IMR-90 (cell line): ENCODE measurements at regions not wholly inside any gene's neighbourhood (a gene's known extent, or its start where the extent isn't known, plus 50 kb on each side); places are given as distances from the start of the nearest gene placed in this dataset.

Source experiments
- ATAC-seq: fragments of 200-7000 bp; cut with Tn5 transposase; 2 replicates; pipeline ENCODE4 v1.9.1; 2020; ENCODE audit warnings: low read depth, mild to moderate bottlenecking, moderate library complexity
- BruUV-seq: library from RNA; stranded (reverse); fragments of 400-500 nt; replicated peaks from 2 replicates; lab custom pipeline; 2021; lab: Mats Ljungman, UMichigan
- CTCF ChIA-PET: fragments of 300-600 bp; formaldehyde crosslinking; extraction: SDS; loops from one replicate; lab custom pipeline; 2021; ENCODE audit warnings: antibody characterized with exemption; lab: Yijun Ruan, JAX
- POLR2A ChIA-PET: fragments of 300-600 bp; sonication (Branson Sonifier 250); formaldehyde crosslinking; loops from one replicate; lab custom pipeline; 2022; ENCODE audit warnings: antibody characterized with exemption; ENCODE audit not compliant: unreplicated experiment; lab: Charles Lee
- DNase-seq: peaks from one replicate; pipeline ENCODE4 v3.0.0; 2013
- H2AFZ ChIP-seq: replicated peaks from 2 replicates; pipeline ENCODE3; 2013; ENCODE audit warnings: low read length, mild to moderate bottlenecking; ENCODE audit not compliant: poor library complexity
- H2AK5ac ChIP-seq: 2 replicates; pipeline ENCODE4 v1.6.1; 2013; ENCODE audit warnings: low read depth, low read length, inconsistent platforms
- H2AK9ac ChIP-seq: replicated peaks from 2 replicates; pipeline ENCODE3; 2013; ENCODE audit warnings: mild to moderate bottlenecking, low read depth, low read length, moderate library complexity; ENCODE audit not compliant: poor library complexity
- H2BK120ac ChIP-seq: 2 replicates; pipeline ENCODE4 v1.6.1; 2013; ENCODE audit warnings: low read depth, low read length, inconsistent platforms
- H2BK15ac ChIP-seq: 3 replicates; pipeline ENCODE4 v1.6.1; 2013; ENCODE audit warnings: low read depth, low read length, inconsistent platforms
- H2BK20ac ChIP-seq: 2 replicates; pipeline ENCODE4 v1.6.1; 2013; ENCODE audit warnings: low read depth, mild to moderate bottlenecking, inconsistent platforms, low read length, moderate library complexity
- H2BK5ac ChIP-seq: 2 replicates; pipeline ENCODE4 v1.6.1; 2013; ENCODE audit warnings: mild to moderate bottlenecking, low read depth, low read length, inconsistent platforms; ENCODE audit not compliant: poor library complexity, severe bottlenecking
- H3K14ac ChIP-seq: replicated peaks from 2 replicates; pipeline ENCODE4 v1.6.1; 2013; ENCODE audit warnings: low read depth, low read length, inconsistent platforms
- H3K18ac ChIP-seq: 2 replicates; pipeline ENCODE4 v1.6.1; 2013; ENCODE audit warnings: low read depth, low read length, control low read depth
- H3K23ac ChIP-seq: 2 replicates; pipeline ENCODE4 v1.6.1; 2013; ENCODE audit warnings: low read depth, low read length, inconsistent platforms
- H3K27ac ChIP-seq: 2 replicates; pipeline ENCODE4 v1.5.1; 2013; ENCODE audit warnings: mild to moderate bottlenecking, control low read depth, low read length; ENCODE audit not compliant: insufficient read depth
- H3K27me3 ChIP-seq: 2 replicates; pipeline ENCODE4 v1.6.1; 2013; ENCODE audit warnings: low read length; ENCODE audit not compliant: control insufficient read depth, insufficient read depth
- H3K36me3 ChIP-seq: 2 replicates; pipeline ENCODE4 v1.6.1; 2013; ENCODE audit warnings: low read length, mixed read lengths; ENCODE audit not compliant: control insufficient read depth, insufficient read depth
- H3K4ac ChIP-seq: 2 replicates; pipeline ENCODE4 v1.6.1; 2013; ENCODE audit warnings: low read depth, low read length, inconsistent platforms
- H3K4me1 ChIP-seq: 2 replicates; pipeline ENCODE4 v1.6.1; 2013; ENCODE audit warnings: low read length, mixed read lengths; ENCODE audit not compliant: control insufficient read depth, insufficient read depth
- H3K4me2 ChIP-seq: 2 replicates; pipeline ENCODE4 v1.6.1; 2013; ENCODE audit warnings: low read depth, mild to moderate bottlenecking, control low read depth, low read length, moderate library complexity
- H3K4me3 ChIP-seq: 2 replicates; pipeline ENCODE4 v1.5.1; 2013; ENCODE audit warnings: low read depth, mild to moderate bottlenecking, control low read depth, low read length, moderate library complexity; ENCODE audit not compliant: insufficient read depth
- H3K56ac ChIP-seq: 2 replicates; pipeline ENCODE4 v1.6.1; 2013; ENCODE audit warnings: low read length, inconsistent platforms; ENCODE audit not compliant: insufficient read depth; ENCODE audit errors: extremely low read depth
- H3K79me1 ChIP-seq, 2 experiments: 2 replicates each; pipeline ENCODE4 v1.6.1; 2013; ENCODE audit warnings: low read length in 2 of 2, inconsistent platforms in 1 of 2, low read depth in 1 of 2
- H3K9ac ChIP-seq: 2 replicates; pipeline ENCODE4 v1.6.1; 2013; ENCODE audit warnings: low read depth, low read length, control low read depth
- H3K9me1 ChIP-seq: 2 replicates; pipeline ENCODE4 v1.6.1; 2013; ENCODE audit warnings: low read length, inconsistent platforms; ENCODE audit not compliant: insufficient read depth
- H3K9me3 ChIP-seq: 2 replicates; pipeline ENCODE4 v1.6.1; 2013; ENCODE audit warnings: low read length; ENCODE audit not compliant: control insufficient read depth, insufficient read depth
- H4K20me1 ChIP-seq: 2 replicates; pipeline ENCODE4 v1.6.1; 2013; ENCODE audit warnings: low read length, inconsistent platforms; ENCODE audit not compliant: insufficient read depth
- H4K5ac ChIP-seq: 2 replicates; pipeline ENCODE4 v1.6.1; 2013; ENCODE audit warnings: mild to moderate bottlenecking, low read depth, low read length, control low read depth
- H4K8ac ChIP-seq, 2 experiments: 2 replicates each; pipeline ENCODE4 v1.6.1; 2013; ENCODE audit warnings: low read depth in 2 of 2, low read length in 2 of 2, control low read depth in 1 of 2, inconsistent platforms in 1 of 2
- H4K91ac ChIP-seq: 2 replicates; pipeline ENCODE4 v1.6.1; 2013; ENCODE audit warnings: low read depth, low read length, inconsistent platforms; ENCODE audit not compliant: insufficient read depth
- BHLHE40 ChIP-seq: fragments of 150-350 bp; IDR thresholded peaks from 2 replicates; pipeline ENCODE4 v1.6.1; 2016; ENCODE audit warnings: mild to moderate bottlenecking, low read depth, low read length
- CEBPB ChIP-seq: IDR thresholded peaks from 2 replicates; pipeline ENCODE4 v1.6.1; 2012; ENCODE audit warnings: low read depth, low read length, improper control_type of control experiment
- CHD1 ChIP-seq: IDR thresholded peaks from 2 replicates; pipeline ENCODE4 v1.6.1; 2012; ENCODE audit warnings: low read depth, low read length, improper control_type of control experiment
- CTCF ChIP-seq: conservative IDR thresholded peaks from 2 replicates; pipeline ENCODE4 v1.5.1; 2012; ENCODE audit warnings: mild to moderate bottlenecking, low read depth, low read length, improper control_type of control experiment
- FOS ChIP-seq: fragments of 150-350 bp; IDR thresholded peaks from 2 replicates; pipeline ENCODE4 v1.6.1; 2016; ENCODE audit warnings: low read depth, low read length
- MAFK ChIP-seq: IDR thresholded peaks from 2 replicates; pipeline ENCODE4 v1.6.1; 2012; ENCODE audit warnings: low read depth, low read length, improper control_type of control experiment
- MAZ ChIP-seq: IDR thresholded peaks from 2 replicates; pipeline ENCODE4 v1.6.1; 2012; ENCODE audit warnings: low read depth, mild to moderate bottlenecking, low read length, improper control_type of control experiment, moderate library complexity, borderline replicate concordance
- MXI1 ChIP-seq: IDR thresholded peaks from 2 replicates; pipeline ENCODE4 v1.6.1; 2012; ENCODE audit warnings: low read depth, mild to moderate bottlenecking, low read length, moderate library complexity, borderline replicate concordance
- NFE2L2 ChIP-seq: fragments of 150-350 bp; IDR thresholded peaks from 2 replicates; pipeline ENCODE4 v1.6.1; 2016; ENCODE audit warnings: low read depth, mild to moderate bottlenecking, low read length
- POLR2A ChIP-seq: IDR thresholded peaks from 2 replicates; pipeline ENCODE4 v1.6.1; 2012; ENCODE audit warnings: mild to moderate bottlenecking, low read depth, low read length
- RAD21 ChIP-seq: IDR thresholded peaks from 2 replicates; pipeline ENCODE4 v1.6.1; 2012; ENCODE audit warnings: low read length, improper control_type of control experiment
- RCOR1 ChIP-seq: IDR thresholded peaks from 2 replicates; pipeline ENCODE4 v1.6.1; 2012; ENCODE audit warnings: mild to moderate bottlenecking, low read length, improper control_type of control experiment; ENCODE audit not compliant: insufficient replicate concordance
- RFX5 ChIP-seq: IDR thresholded peaks from 2 replicates; pipeline ENCODE4 v1.8.0; 2012; ENCODE audit warnings: low read depth, mild to moderate bottlenecking, low read length, moderate library complexity
- SMC3 ChIP-seq: fragments of 150-350 bp; IDR thresholded peaks from 2 replicates; pipeline ENCODE4 v1.6.1; 2016; ENCODE audit warnings: low read depth, mild to moderate bottlenecking, antibody characterized with exemption, low read length, moderate library complexity
- USF2 ChIP-seq: fragments of 150-350 bp; IDR thresholded peaks from 2 replicates; pipeline ENCODE4 v1.6.1; 2017; ENCODE audit warnings: mild to moderate bottlenecking, antibody characterized with exemption, low read length, low read depth
- WGBS, 2 experiments: methylation state at CpG; one replicate each; pipeline versions ENCODE4 v1.1.5 to v1.1.7; 2013; ENCODE audit warnings: missing lambda C conversion rate in 2 of 2; ENCODE audit not compliant: insufficient read length in 1 of 2; ENCODE audit errors: extremely low coverage in 2 of 2; 5-methylcytosine and 5-hydroxymethylcytosine counted together
- dilution Hi-C: fragments of 300-500 bp; cut with HindIII; formaldehyde crosslinking; loops from one replicate; pipeline ENCODE4 v1.14.3; 2018; ENCODE audit warnings: low sequenced_read_pairs; ENCODE audit not compliant: unreplicated experiment
- in situ Hi-C: fragments of 300-500 bp; cut with MboI; formaldehyde crosslinking; loops from 3 replicates; pipeline ENCODE4 v1.14.3; 2019; ENCODE audit warnings: low sequenced_read_pairs, inconsistent platforms, mixed read lengths
- intact Hi-C: fragments of 100-400 bp; cut with micrococcal nuclease; formaldehyde crosslinking; loops from 2 replicates; pipeline ENCODE4 v1.10.0; 2022
- TF ChIP-seq, protein P1 (sequence below): fragments of 150-350 bp; IDR thresholded peaks from 2 replicates; pipeline ENCODE4 v1.6.1; 2016; ENCODE audit warnings: low read depth, mild to moderate bottlenecking, low read length, moderate library complexity, borderline replicate concordance

DNA sequence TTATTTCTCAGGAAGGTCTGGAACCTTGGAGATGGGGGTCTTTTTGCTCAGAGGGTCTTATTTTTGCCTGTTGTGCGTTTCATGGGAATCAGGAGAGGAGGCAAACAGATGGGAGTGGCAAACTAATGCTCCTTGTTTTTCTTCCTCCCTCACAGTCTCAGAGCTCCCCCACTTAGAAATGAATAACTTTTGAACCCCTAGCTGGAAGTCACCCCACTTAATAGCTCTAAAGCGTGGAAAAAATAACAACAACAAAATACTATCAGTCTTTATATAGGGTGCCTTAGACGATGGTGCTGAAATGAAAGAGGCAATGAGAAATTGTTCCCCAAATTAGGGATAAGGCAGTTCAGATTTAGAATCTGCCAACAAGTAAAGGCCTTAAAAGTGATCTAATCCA lies 76.8 kb upstream of the BDNF start:
- BruUV-seq = no TSS peak
- H4K8ac ChIP-seq = no peak overlapping the region
- H3K4me1 ChIP-seq = no peaks in the 10 kb centered on the region
- no peak overlapping the region for H2BK120ac ChIP-seq
- no CpG with 5 or more reads among the region's 3 CpGs for WGBS, 2 experiments
- no peak overlapping the region for H2AK9ac ChIP-seq
- H3K79me1 ChIP-seq = no peaks in the 10 kb centered on the region
- H2BK15ac ChIP-seq = no peak overlapping the region
- ATAC-seq = no peak
- H3K27me3 ChIP-seq = peaks cover 2% of the 10 kb centered on the region; the same call in 1 of the 2 replicates
- no peak overlapping the region for H3K23ac ChIP-seq
- no peak overlapping the region for H3K18ac ChIP-seq
- TF ChIP-seq RCOR1 (no peak), MAFK (no peak), CEBPB (no peak), RFX5 (no peak), BHLHE40 (no peak), RAD21 (no peak), MXI1 (no peak), POLR2A (no peak), CHD1 (no peak), USF2 (no peak), SMC3 (no peak), FOS (no peak), NFE2L2 (no peak), CTCF (no peak), MAZ (no peak)
- TF ChIP-seq, protein P1, sequence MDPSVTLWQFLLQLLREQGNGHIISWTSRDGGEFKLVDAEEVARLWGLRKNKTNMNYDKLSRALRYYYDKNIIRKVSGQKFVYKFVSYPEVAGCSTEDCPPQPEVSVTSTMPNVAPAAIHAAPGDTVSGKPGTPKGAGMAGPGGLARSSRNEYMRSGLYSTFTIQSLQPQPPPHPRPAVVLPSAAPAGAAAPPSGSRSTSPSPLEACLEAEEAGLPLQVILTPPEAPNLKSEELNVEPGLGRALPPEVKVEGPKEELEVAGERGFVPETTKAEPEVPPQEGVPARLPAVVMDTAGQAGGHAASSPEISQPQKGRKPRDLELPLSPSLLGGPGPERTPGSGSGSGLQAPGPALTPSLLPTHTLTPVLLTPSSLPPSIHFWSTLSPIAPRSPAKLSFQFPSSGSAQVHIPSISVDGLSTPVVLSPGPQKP = no peak
- H3K4me2 ChIP-seq = no peak overlapping the region
- no peak overlapping the region for H4K91ac ChIP-seq
- no peak overlapping the region for H4K5ac ChIP-seq
- no peaks in the 10 kb centered on the region for H4K20me1 ChIP-seq
- intact Hi-C loops = no loop called here
- CTCF ChIA-PET = interaction anchor here (0.6 kb wide), 1 partner anchor 900 kb away, joined by 3 read pairs; no protein-coding TSS in a partner anchor
- H3K9ac ChIP-seq = no peak overlapping the region
- H3K56ac ChIP-seq = no peak overlapping the region
- H3K4ac ChIP-seq = no peak overlapping the region
- H3K14ac ChIP-seq = no peak overlapping the region
- no peak overlapping the region for H3K4me3 ChIP-seq
- in situ Hi-C loops = no loop called here
- no peak overlapping the region for H2BK5ac ChIP-seq
- no peak overlapping the region for H2AFZ ChIP-seq
- no peaks in the 10 kb centered on the region for H3K9me3 ChIP-seq
- no peak overlapping the region for H3K27ac ChIP-seq
- H3K36me3 ChIP-seq = no peaks in the 10 kb centered on the region
- dilution Hi-C loops = no loop called here
- no peak for DNase-seq
- H2BK20ac ChIP-seq = no peak overlapping the region
- H3K9me1 ChIP-seq = no peaks in the 10 kb centered on the region
- H2AK5ac ChIP-seq = no peak overlapping the region
- POLR2A ChIA-PET = no interaction called here
